K562 (cell line): ENCODE measurements at regions not wholly inside any gene's neighbourhood (a gene's known extent, or its start where the extent isn't known, plus 50 kb on each side); places are given as distances from the start of the nearest gene placed in this dataset.

Source experiments
- BHLHE40 ChIP-seq: IDR thresholded peaks from 2 replicates; pipeline ENCODE4 v1.6.1; 2011; ENCODE audit warnings: low read length, improper control_type of control experiment
- CUX1 ChIP-seq: fragments of 200-800 bp; sonication (Bioruptor generic); IDR thresholded peaks from 2 replicates; pipeline ENCODE4 v1.6.1; 2016; ENCODE audit warnings: missing genetic modification characterization, missing compliant biosample characterization
- GABPA ChIP-seq: fragments of 200-800 bp; sonication (Bioruptor generic); conservative IDR thresholded peaks from 2 replicates; pipeline ENCODE4 v1.6.1; 2016; ENCODE audit warnings: low read depth, missing genetic modification characterization, missing compliant biosample characterization
- NONO ChIP-seq, 2 experiments: fragments of 200-400 bp in 1 of 2; fragments of 450-650 bp in 1 of 2; formaldehyde crosslinking in 1 of 2; IDR thresholded peaks; 2 replicates each; pipeline ENCODE4 v1.6.1; 2017; ENCODE audit warnings: low read depth in 2 of 2, mild to moderate bottlenecking in 2 of 2, moderate library complexity in 2 of 2, low read length in 1 of 2
- XRCC5 ChIP-seq: fragments of 200-400 bp; formaldehyde crosslinking; IDR thresholded peaks from 2 replicates; pipeline ENCODE4 v1.6.1; 2017; ENCODE audit warnings: low read depth, mild to moderate bottlenecking, low read length
- ZBTB11 ChIP-seq, 3 experiments: fragments of 200-800 bp in 1 of 3; fragments of 250-450 bp in 1 of 3; fragments of 450-650 bp in 1 of 3; sonication (Bioruptor Pico) in 1 of 3; sonication (Bioruptor generic) in 1 of 3; formaldehyde crosslinking in 1 of 3; IDR thresholded peaks; 2 replicates each; pipeline versions ENCODE4 v1.6.1 to v1.8.0; 2016 to 2022; ENCODE audit warnings: mild to moderate bottlenecking in 2 of 3, missing genetic modification characterization in 2 of 3, missing compliant biosample characterization in 1 of 3, moderate library complexity in 1 of 3

- TF ChIP-seq ZBTB11 (CRISPR knock-in tag; IDR thresholded peaks at IDR 0.05) (no peak), GABPA (tag) (no peak), CUX1 (no peak), XRCC5 (no peak), NONO (IDR thresholded peaks at IDR 0.05; ENCODE audit: low read depth in 2 of 2, low read length in 1 of 2) (no peak), BHLHE40 (no peak)
Measured at GRCh38 chr10:33883881-33884280, 549.4 kb upstream of the NRP1 start.
